CD4-positive, alpha-beta T cell treated with Interleukin-4 for 4 hours (primary cell): ENCODE measurements at regions not wholly inside any gene's neighbourhood (a gene's known extent, or its start where the extent isn't known, plus 50 kb on each side); places are given as distances from the start of the nearest gene placed in this dataset.
"Not testable (repeated sequence)": the region's sequence is repeated elsewhere in the genome, so short reads cannot be mapped to it uniquely, and the experiment has no call there.

Source experiments
- DNase-seq: peaks from one replicate; pipeline ENCODE4 v3.0.0-alpha.2; 2020

DNA sequence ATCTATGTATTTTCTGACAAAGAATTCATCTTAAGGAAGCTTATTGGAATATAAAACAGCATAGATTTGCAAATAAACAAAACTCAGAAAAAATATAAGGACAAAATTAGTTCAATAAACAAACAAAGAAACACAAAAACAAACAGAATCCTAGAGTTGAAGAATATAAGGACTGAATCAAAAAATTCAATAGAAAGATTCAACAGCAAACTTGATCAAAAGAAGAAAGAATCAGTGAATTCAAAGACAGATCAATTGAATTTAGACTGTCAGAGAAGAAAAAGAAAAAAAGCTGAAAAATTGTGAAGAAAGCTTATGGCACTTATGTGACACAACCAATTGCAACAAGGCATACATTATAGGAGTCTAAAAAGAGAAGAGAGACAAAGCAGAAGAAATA, 770.0 kb upstream of the RGS18 start:
- no peak for DNase-seq

DNA sequence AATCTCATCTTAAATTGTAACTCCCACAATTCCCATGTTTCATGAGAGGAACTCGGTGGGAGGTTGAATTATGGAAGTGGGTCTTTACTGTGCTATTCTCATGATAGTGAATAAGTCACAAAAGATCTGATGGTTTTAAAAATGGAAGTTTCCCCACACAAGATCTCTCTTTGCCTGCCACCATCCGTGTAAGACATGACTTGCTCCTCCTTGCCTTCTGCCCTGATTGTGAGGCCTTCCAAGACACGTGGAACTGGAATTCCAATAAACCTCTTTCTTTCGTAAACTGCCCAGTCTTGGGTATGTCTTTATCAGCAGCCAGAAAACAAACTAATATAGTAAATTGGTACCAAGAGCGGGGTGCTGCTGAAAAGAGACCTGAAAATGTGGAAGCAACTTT, 761.6 kb upstream of the RGS18 start:
- no peak for DNase-seq

DNA sequence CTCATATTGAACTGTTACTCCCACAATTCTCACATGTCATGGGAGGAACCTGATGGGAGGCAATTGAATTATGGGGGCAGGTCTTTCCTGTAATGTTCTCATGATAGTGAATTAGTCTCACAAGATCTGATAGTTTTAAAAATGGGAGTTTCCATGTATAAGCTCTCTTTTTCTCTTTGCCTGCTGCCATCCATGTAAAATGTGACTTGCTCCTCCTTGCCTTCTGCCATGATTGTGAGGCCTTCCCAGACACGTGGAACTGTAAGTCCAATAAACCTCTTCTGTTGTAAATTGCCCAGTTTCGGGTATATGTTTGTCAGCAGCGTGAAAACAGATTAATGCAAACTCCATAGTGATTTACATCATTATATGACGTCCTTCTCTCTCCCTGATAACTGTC, 759.7 kb upstream of the RGS18 start:
- DNase-seq, result no peak

DNA sequence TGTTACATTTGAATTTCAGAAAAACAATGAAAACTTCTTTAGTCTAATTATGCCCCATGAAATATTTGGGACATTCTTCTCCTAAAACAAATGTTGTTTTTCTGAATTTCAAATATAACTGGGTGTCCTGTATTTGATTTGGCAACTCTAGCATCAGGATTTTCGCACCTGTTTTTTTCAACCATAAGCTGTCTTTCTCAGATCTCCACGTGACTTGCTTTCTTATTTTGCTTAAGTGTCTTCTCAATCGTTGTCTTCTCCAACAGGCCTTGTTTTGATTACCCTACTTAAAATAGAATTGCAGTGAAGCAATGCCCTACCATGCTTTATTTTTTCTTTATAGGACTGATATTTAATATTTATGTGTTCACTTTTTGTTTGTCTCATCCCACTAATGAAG, 752.8 kb upstream of the RGS18 start:
- no peak for DNase-seq

DNA sequence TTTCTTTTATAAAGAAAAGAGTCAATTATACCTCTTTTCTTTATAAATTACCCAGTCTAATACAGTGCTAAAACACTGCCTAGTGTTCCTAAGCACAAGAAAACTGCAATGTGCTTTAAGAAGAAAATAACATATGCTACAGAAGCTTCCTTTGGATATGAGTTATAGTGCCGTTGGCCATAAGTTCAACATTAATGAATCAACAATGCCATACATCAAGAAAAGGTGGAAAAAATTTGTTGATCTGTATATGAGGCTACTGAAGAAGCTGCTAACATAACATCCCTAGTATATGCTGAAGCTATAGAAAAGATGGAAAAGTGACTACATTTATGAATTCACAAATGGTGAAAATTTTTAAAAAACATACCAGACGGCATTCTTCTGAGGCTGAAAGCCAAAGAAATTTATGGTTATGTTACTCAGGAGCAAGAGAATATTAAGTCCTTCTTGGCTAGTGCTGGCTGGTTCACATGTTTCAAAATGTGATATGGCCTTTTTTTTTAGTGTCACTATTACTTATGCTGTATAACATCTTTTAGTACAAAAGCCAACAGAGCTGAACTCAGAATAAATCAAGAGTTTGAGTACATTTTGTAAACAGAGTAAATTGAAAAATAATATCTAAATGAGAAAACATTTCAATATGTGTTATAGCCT, 743.2 kb upstream of the RGS18 start:
- DNase-seq, result no peak

DNA sequence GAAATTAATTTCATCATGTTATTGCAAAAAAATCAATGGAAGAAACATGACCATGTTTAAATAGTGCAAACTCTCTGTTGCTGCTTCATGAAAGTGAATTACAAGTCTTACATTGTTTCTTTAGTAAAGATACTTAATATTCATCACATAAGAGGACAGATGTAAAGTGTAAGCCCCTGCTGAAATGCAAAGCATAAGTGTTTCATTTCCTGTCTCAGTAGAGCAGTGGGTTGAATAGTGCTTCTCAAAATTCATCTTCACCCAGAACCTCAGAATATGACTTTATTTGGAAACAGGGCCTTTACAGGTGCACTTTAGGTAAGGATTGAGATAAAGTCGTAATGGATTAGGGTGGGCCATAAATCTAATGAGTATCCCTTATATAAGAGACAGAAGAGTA, 738.4 kb upstream of the RGS18 start:
- DNase-seq, result no peak

DNA sequence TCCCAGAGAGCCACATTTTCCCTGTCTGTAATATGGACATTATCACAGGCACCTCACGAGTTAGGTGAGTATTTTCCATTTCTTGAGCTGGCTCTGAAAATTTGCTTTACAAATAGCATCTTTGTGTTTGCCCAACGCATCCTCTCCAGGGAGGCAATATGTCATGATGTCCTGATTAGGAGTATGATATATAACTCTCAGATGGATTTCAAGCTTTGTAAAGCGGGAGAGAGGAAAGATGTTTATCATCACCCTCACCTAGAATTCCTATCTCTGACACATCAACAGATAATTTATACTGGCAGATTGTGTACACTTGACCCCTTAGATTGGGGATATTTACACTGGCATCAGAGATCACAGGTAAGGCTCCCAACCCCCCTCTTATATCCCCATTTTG, 730.7 kb upstream of the RGS18 start:
- DNase-seq, result no peak

DNA sequence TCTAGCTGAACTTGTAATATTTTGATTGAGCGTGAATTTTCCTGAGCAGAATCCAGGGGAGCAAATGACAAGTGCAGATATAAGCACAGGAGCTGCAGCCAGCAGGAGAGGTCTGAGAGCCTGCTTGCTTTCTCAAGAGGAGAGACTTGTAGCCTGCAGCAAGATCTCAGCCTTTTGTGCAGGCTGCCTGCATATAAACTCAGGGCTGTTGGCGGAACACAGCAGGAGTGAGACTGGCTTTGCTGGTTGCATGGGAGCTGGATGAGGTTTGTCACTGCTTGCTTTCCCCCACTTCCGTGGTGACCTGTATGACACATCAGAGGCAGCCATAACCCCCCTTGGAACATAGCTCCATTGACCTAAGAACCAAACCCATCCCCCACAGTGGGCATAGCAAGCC, 725.4 kb upstream of the RGS18 start:
- no peak for DNase-seq

DNA sequence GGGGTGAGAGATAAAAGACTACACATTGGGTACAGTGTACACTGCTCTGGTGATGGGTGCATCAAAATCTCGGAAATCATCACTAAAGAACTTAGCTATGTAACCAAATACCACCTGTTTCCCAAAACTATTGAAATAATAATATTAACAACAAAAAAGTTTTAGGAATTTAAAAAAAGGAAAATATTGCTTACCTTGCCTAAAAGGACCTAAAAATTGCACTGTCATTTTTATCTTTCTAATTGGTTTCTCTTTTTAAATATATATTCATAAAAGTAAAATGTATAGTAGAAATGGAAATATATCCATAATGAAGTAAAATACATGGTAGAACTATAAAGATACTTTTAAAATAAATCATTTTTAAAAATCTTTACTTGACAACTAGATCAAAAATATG, 719.3 kb upstream of the RGS18 start:
- no peak for DNase-seq

DNA sequence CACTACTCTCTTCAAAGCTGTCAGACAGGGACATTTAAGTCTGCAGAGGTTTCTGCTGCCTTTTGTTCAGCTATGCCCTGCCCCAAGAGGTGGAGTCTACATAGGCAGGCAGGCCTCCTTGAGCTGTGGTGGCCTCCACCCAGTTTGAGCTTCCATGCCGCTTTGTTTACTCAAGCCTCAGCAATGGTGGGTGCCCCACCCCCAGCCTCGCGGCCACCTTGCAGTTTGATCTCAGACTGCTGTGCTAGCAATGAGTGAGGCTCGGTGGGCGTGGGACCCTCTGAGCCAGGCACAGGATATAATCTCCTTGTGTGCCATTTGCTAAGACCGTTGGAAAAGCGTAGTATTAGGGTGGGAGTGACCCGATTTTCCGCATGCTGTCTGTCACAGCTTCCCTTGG, 710.0 kb upstream of the RGS18 start:
- not testable (repeated sequence) for DNase-seq

DNA sequence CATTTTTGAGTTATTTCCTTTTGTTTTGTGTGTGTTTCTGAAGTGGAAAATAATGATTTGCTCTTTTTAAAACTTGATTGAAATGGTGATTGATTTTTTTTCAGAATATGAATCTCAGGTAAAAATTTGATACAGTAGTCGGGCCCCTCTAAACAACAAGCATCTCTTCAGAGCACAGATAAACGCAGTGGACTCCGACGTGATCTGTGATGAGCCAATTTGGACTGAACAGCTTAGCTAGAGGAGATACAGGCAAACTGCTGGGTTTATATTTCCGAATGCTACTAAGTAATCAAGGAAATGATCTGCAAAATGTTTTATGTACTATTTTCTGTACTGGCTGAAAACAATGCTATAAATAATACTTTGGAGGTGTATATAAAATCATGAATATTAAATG, 705.7 kb upstream of the RGS18 start:
- DNase-seq, result no peak

DNA sequence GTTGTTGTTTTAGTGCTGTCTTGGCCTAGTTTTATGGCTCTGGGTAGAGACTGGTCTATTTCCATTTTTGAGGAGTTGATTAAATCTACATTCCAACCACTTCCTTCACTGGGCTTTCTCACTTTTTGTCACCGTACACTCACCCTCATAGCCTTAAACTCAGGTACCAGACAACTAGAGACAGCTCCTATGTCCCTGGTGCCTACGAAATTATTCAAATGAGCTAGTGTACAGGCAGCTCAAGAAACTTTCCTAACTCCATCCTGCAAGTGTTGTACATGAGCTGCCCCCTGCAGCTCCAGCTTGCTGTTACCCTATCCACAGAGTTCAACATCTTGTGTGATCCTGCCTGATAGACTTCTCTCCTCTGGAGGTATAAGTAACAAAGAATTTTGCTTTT, 704.8 kb upstream of the RGS18 start:
- no peak for DNase-seq

DNA sequence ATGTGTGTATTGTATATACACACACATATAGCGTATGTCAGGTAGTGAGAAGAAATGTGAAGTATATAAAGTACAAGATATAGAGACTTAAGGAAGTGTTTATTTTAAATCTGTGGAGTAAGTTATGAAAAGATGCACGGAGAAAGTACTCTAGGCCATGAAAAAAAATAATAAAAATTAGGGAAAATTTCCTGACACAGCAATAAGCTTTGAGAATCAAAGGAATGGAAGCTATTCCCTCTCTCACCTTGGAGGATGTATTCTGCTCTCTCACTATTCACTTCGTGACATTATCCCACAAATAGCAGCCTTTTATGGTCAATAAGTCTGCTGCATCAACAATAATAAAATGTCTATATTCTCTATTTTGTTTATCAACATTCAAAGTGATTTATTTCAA, 700.4 kb upstream of the RGS18 start:
- DNase-seq, result no peak

DNA sequence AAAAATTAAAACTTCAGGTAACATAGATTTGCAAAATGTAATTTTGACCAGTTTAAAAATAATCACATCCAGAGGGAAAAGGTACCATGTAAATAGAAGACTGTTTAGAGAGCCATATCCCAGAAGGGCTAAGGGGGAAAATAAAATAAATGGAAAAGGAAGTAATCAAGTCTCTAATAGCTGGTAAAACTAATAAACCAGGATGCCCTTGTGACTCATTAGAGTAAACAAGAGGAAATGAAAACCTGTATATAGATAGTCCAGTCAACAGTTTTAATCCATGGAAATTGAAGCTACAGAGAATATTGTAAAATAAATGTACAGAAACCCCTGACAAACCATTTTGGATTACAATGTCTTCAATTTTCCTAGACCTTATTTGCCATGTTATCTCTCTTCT, 698.0 kb upstream of the RGS18 start:
- DNase-seq, result no peak

DNA sequence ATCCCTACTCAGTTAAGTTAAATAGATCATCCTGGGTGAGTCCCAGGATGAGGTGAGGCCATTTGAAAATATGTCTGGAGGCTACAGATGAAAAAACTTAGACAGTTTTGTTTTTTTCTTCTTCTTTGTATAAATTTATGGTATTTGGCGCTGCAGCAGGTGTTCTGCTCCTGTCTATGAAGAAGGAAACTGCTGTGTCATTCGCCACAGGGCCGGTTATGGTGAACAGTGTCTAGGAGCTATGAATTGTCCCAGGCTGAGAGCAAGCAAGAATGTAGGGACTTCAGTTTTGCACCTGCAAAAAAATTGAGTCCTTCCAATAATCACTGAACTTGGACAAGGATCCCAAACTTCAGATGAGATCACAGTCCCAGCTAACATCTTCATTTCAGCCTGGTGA, 674.3 kb upstream of the RGS18 start:
- DNase-seq, result no peak

DNA sequence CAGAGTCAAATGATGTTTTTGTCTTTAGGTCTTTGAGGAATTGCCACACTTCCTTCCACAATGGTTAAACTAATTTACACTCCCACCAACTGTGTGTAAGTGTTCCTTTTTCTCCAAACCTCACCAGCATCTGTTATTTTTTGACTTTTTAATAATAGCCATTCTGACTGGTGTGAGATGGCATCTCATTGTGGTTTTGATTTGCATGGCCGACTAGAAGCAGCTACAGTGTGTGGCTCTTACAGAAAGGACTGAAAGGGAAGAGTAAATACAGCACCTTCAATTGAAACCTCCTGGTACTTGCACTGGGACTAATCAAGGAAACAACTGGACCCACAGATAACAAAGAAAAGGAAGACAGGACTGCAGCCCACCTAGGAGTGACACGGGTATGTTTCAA, 668.0 kb upstream of the RGS18 start:
- DNase-seq, result no peak

DNA sequence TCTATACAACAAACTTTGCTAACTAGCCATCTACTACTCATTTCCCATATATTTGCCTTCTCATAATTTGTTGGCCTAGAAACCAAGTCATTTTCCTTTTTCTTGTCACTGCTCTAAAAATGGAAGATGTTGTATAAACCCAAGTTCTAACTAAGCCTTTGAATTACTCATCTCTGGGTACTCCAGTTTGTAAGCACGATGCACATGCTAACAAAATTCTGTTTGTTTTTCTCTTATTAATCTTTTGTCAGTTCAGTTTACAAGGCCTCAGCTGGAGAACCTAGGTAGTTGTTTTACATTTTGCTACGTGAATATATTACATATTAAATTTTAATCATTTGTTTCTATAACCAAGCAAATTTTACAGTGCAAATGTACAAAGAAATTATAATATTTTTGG, 663.2 kb upstream of the RGS18 start:
- DNase-seq, result no peak

DNA sequence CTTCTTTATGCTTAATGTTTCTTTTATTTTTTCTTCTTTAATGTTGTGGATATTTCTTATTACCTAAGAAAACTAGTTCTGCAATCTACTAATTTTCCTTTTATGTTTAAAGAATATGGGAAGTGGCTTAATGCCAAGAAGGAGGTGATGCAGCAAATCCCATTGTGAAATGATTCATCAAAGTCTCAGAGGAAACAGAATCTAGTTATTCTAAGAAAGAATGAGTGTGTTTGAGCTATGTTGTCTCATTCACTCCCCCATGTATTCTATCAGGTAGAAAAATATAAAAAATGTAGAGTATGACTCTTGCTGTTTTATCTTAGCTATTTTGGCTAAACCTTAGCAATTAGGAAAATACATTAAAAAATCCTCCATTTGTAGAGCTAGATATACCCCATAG, 659.9 kb upstream of the RGS18 start:
- no peak for DNase-seq

DNA sequence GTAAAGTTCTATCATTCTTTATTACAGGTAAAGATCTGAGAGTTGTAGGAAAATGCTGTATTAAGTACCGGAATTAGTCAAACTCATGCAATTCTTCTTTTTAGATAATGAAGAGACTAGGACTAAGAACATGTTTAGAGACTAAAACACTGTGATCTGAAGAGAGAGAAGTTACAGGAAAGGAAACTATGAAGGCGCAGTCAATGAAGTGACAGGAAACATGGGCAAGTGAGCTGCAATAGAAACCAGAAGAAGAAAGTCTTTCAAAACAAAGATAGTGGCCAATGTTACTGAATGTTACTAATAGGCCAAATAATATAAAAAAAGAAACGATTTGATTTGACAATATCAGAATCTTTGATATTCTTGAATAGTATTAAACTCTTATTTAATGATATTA, 659.4 kb upstream of the RGS18 start:
- DNase-seq, result no peak

DNA sequence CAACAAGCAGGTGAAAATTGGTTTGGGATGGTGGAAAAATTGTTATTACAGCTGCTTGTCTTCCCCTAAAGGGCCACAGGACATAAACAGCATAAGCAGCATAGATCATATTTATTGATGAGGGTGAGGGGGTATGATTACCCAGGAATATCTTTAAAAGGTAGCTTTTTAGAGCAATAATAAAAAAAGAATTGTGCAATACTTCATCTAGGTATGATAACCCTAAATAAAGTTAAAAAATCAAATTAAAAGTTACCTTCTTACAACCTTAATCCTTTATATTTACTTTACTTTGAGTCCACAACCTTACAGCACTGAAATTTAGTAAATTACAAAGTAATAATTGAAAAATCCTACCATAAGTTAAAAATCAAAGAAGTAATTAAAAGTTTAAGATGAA, 653.3 kb upstream of the RGS18 start:
- DNase-seq, result no peak

DNA sequence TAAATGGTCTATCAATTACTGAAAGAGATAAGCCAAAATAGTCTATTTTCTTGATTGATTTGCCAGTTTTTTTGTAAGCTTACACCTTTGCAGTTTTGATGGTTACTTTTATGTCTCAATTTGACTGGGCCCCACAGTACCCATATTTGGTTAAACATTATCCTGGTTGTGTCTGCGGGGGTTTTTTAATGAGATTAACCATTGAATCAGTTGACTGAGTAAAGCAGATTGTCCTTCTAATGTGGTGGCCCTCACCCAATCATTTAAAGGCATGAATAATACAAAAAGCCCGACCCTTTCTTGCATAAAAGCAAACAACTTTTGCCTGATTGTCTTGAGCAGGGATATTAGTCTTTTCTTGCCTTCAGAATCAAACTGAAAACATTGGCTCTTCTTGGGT, 650.0 kb upstream of the RGS18 start:
- DNase-seq, result no peak

DNA sequence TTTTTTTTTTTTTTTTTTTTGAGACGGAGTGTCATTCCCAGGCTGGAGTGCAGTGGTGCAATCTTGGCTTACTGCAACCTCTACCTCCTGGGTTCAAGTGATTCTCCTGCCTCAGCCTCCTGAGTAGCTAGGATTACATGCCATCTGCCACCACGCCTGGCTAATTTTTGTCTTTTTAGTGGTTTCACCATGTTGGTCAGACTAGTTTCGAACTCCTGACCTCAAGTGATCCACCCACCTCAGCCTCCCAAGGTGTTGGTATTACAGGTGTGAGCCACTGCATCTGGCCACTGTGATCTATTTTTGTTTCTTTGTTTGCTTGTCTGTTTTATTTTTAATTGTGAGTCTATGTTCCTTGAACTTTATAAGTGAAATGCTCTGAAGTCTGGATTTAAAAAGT, 646.8 kb upstream of the RGS18 start:
- DNase-seq, result not testable (repeated sequence)

DNA sequence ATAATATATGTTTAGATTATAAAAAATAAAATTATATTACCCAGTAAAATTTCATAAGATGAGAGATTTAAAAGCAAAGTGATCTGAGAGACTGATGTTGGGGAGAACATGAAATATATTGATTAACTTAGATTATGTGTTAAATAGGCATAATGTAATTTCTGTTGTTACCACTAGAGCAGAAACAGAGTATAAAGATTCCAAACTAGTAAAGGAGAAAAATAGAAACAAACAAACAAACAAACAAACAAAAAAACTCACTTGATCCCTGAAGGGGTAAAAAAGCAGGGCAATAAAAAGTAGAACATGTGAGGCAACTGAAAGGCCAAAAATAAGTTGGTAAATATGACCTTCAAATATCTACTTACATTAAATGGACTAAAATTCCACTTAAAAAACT, 640.4 kb upstream of the RGS18 start:
- DNase-seq, result no peak

DNA sequence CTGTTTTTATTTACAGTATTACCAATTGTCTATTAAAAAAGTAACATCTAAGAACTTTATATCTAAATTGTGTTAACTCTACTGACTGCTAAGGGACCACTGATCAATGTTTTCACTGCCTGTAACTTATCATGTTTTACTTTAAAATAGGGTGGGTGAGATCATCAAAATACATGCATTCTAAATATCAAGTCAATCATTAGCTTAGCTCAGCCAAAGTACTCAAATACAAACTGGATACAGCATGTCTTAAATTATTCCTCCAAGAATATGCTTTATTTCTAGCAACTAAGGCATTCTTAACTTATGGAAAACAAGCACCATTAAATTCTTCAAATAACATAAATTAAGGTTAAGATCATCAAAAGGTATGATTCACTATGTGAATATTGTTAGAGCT, 638.7 kb upstream of the RGS18 start:
- DNase-seq, result no peak

DNA sequence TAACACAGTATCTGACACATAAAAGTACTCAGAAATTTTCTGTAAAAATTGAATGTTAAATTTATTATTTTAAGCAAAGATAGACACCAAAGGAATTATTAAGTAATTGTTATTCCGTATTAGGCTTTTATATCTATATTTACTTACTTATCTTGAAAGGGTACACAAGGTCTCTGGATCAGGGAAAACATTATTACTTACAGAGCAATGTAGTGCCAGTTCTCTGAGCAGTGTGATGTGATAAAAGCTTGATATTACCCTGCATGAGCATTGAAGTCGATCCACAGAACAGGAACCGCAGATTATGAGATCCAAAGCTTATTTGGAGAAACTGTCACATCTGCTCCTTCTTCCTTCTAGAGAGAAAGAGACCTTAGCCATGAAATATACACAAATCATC, 637.9 kb upstream of the RGS18 start:
- no peak for DNase-seq

DNA sequence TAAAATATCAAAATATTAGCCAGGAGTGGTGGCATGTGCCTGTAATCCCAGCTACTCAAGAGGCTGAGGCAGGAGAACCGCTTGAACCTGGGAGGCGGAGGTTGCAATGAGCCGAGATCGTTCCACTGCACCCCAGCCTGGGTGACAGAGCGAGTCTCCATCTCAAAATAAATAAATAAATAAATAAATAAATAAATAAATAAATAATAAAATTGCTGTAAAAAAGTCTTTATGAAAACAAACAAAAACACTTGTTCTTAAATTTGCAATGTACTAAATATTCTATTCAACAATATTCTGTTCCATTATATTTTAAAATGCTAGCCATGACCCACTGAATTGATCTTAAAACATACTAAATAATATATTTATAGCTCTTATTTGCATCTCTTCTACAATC, 632.3 kb upstream of the RGS18 start:
- DNase-seq, result not testable (repeated sequence)
